BLaER1 treated with 17β-estradiol and CSF1 and Interleukin-3, amounts not matched to agents 10 nM and 100 nM (cell line): ENCODE measurements at regions not wholly inside any gene's neighbourhood (a gene's known extent, or its start where the extent isn't known, plus 50 kb on each side); places are given as distances from the start of the nearest gene placed in this dataset.

Source experiments
- H3K27ac ChIP-seq, 11 experiments: shearing (Covaris generic); formaldehyde crosslinking; 2 replicates each; pipeline ENCODE4 v1.8.1; 2022
- H3K27me3 ChIP-seq, 11 experiments: shearing (Covaris generic); formaldehyde crosslinking; 2 replicates each; pipeline ENCODE4 v1.8.1; 2022
- H3K36me3 ChIP-seq, 11 experiments: shearing (Covaris generic); formaldehyde crosslinking; 2 replicates each; pipeline ENCODE4 v1.8.1; 2022
- H3K4me1 ChIP-seq, 10 experiments: shearing (Covaris generic); formaldehyde crosslinking; 2 replicates each; pipeline ENCODE4 v1.8.1; 2022
- H3K4me2 ChIP-seq, 11 experiments: shearing (Covaris generic); formaldehyde crosslinking; 2 replicates each; pipeline ENCODE4 v1.8.1; 2022
- H3K4me3 ChIP-seq, 10 experiments: shearing (Covaris generic); formaldehyde crosslinking; 2 replicates each; pipeline ENCODE4 v1.8.1; 2022
- H3K9ac ChIP-seq, 11 experiments: shearing (Covaris generic); formaldehyde crosslinking; 2 replicates each; pipeline ENCODE4 v1.8.1; 2022
- H3K9me3 ChIP-seq, 11 experiments: shearing (Covaris generic); formaldehyde crosslinking; replicated peaks in 1 of 11; 2 replicates each; pipeline ENCODE4 v1.8.1; 2022
- H4K20me1 ChIP-seq, 11 experiments: shearing (Covaris generic); formaldehyde crosslinking; 2 replicates each; pipeline ENCODE4 v1.8.1; 2022
- Cebpa-rat ChIP-seq, 11 experiments: shearing (Covaris generic); IDR thresholded peaks; 2 replicates each; pipeline ENCODE4 v1.8.1; 2022

DNA sequence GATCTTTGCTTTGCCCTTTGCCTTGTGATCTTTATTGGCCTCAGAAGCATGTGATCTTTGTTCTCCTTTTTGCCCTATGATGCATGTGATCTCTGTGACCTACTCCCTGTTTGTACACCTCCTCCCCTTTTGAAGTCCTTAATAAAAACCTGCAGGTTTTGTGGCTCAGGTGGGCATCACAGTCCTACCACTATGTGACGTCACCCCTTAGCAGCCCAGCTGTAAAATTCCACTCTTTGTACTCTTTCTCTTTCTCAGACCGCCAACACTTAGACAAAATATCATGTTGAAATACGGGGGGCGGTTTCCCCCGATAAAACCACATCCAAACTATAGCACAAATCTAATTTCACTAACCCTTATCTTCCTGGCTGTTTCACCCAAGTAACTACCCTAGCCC lies 76.7 kb upstream of the RAPGEF4 start:
- no peak for TF ChIP-seq Cebpa-rat (IDR thresholded peaks at IDR 0.05)
- Histone ChIP-seq H3K4me1 (no peaks in the 10 kb centered on the region), H3K9me3 (peaks cover 31 to 42% (median 34%) of the 10 kb centered on the region in 11 experiments), H3K27ac (no peak overlapping the region), H3K4me3 (no peak overlapping the region), H3K36me3 (no peaks in the 10 kb centered on the region; a peak in 1 of 22 replicates), H3K4me2 (no peak overlapping the region), H4K20me1 (no peaks in the 10 kb centered on the region), H3K9ac (no peak overlapping the region), H3K27me3 (no peaks in the 10 kb centered on the region)

DNA sequence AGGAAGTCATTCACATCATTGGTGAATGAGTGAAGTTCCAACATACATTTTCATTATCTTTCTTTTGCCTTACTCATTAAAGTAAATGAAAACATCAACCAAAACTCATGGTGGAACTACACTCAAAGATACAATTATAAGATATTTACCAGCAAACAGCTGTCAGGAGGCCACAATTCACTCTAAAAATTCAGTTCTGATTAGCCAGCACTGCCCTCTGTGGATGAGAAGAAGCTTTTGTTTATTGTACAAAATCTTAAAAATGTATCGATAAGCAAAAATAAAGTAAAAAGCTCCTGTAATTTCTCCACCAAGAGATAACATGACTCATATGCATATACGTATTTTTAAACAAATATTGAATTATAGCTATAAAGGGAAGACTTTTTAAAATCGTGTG lies 73.5 kb upstream of the RAPGEF4 start:
- TF ChIP-seq Cebpa-rat (IDR thresholded peaks at IDR 0.05), result no peak
- Histone ChIP-seq H3K9ac (no peak overlapping the region), H4K20me1 (no peaks in the 10 kb centered on the region), H3K4me1 (no peaks in the 10 kb centered on the region), H3K36me3 (peaks cover 0 to 5% (median 0%) of the 10 kb centered on the region in 11 experiments; a peak in 2 of 22 replicates), H3K4me2 (no peak overlapping the region), H3K4me3 (no peak overlapping the region), H3K9me3 (peaks cover 45 to 65% (median 57%) of the 10 kb centered on the region in 11 experiments), H3K27me3 (no peaks in the 10 kb centered on the region), H3K27ac (no peak overlapping the region)

DNA sequence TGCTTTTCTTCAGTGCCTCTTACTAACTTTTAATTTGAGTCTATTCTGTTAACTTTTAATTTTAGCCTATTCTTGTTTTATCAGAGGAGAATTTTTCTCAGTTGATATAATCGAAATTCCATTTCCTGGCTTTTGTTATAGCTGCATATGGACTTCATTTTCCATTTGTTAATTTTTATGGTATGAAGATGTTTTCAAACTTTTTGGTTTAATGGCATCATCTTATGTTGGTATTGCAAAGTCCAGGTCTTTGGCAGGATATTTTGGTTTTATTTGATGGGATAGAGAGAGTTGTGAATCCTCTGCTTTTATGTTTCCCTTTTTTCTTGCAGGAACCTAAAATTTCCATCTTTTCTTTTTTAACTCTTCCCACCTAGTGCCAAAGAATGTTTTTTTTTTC lies 70.9 kb upstream of the RAPGEF4 start:
- Histone ChIP-seq H3K36me3 (peaks cover 0 to 5% (median 0%) of the 10 kb centered on the region in 11 experiments; a peak in 2 of 22 replicates), H3K27me3 (no peaks in the 10 kb centered on the region), H3K27ac (no peak overlapping the region), H3K9ac (no peak overlapping the region), H4K20me1 (no peaks in the 10 kb centered on the region), H3K9me3 (peaks cover 24 to 41% (median 33%) of the 10 kb centered on the region in 11 experiments), H3K4me1 (no peaks in the 10 kb centered on the region), H3K4me3 (no peak overlapping the region), H3K4me2 (no peak overlapping the region)
- no peak for TF ChIP-seq Cebpa-rat (IDR thresholded peaks at IDR 0.05)

DNA sequence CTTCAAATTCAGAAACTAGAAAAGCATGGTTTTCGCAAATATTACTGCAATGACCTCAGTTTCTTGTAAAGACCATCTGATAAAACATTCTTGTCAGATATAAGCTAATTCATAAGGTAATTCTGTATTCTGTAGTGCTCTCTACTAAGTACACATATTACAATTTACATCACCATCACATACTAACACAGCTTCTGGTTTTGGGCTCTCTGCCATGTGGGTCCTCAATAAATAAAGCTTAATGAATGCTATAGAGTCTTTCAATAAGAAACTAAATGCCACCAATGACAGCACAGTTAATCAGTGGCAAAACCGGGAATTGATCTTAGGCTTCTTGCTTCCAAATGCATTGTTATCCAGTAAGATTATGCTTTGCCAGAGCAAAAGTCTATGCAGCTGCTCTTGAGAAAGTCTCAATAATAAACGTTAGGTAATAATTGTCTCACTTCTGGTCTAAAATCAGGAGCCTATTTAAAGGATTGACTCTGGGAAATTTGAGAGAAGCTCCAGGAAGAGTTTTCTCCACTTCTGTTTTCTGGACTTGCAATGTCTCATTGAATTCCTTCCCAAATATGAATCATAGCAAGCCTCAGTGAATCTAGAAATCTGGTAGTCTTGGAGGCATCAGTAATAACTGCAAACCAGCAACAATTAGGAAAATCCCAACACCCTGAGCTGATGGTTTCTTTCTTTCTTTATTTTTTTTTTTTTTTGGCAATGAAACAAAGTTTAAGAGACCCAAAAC lies 67.9 kb upstream of the RAPGEF4 start:
- H3K4me1 ChIP-seq, result no peaks in the 10 kb centered on the region
- no peak for TF ChIP-seq Cebpa-rat (IDR thresholded peaks at IDR 0.05)
- no peak overlapping the region for H3K27ac ChIP-seq
- H3K9ac ChIP-seq, result no peak overlapping the region
- no peak overlapping the region for H3K4me2 ChIP-seq
- peaks cover 0 to 5% (median 0%) of the 10 kb centered on the region in 11 experiments; a peak in 2 of 22 replicates for H3K36me3 ChIP-seq
- no peaks in the 10 kb centered on the region for H4K20me1 ChIP-seq
- peaks cover 16 to 30% (median 22%) of the 10 kb centered on the region in 11 experiments for H3K9me3 ChIP-seq
- H3K4me3 ChIP-seq, result no peak overlapping the region
- H3K27me3 ChIP-seq, result no peaks in the 10 kb centered on the region

DNA sequence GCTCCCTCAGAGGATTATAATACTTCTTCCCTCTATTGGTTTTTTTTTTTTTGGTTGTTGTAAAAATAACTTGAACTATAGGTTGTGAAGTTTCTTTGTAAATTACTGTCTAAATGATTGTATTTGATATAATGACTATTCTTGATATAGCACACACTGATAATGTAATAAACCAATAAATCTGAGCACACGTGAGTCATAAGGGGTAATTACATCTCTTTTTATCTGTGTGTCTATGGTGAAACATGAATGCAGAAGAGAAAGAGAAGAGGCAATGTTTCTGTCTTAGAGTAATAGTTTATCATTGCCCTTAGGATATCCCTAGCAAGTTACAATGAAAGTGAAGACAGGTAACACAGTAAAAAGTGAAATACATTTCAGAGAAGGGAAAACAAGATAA lies 64.1 kb upstream of the RAPGEF4 start:
- Histone ChIP-seq H3K9ac (no peak overlapping the region), H3K9me3 (peaks cover 28 to 37% (median 30%) of the 10 kb centered on the region in 11 experiments), H3K4me3 (no peak overlapping the region), H3K27ac (no peak overlapping the region), H3K4me2 (no peak overlapping the region), H4K20me1 (no peaks in the 10 kb centered on the region), H3K27me3 (no peaks in the 10 kb centered on the region), H3K4me1 (no peaks in the 10 kb centered on the region), H3K36me3 (peaks cover 0 to 15% (median 0%) of the 10 kb centered on the region in 11 experiments; a peak in 4 of 22 replicates)
- no peak for TF ChIP-seq Cebpa-rat (IDR thresholded peaks at IDR 0.05)

DNA sequence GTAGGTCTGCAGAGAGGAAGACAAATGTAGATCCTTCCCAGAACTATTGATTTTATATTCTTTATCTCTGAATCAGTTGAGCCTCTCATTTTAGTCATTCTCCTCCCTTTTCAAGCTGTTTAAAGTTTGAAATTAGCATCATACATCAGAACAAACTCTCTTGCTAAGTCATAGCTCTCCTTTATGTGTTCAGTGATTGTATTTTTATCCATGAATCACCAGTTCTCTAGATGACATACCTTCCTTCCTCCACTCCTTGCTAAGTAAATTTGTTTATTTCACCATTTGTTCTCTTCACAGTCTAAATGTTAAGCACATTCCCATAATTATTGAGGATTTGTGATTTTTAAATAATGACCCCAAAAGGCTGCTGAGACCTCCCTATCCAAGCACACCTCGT lies 63.5 kb upstream of the RAPGEF4 start:
- Histone ChIP-seq H3K4me2 (no peak overlapping the region), H4K20me1 (no peaks in the 10 kb centered on the region), H3K9ac (no peak overlapping the region), H3K4me1 (no peaks in the 10 kb centered on the region), H3K36me3 (peaks cover 0 to 15% (median 0%) of the 10 kb centered on the region in 11 experiments; a peak in 4 of 22 replicates), H3K27me3 (no peaks in the 10 kb centered on the region), H3K9me3 (peaks cover 24 to 35% (median 29%) of the 10 kb centered on the region in 11 experiments), H3K27ac (no peak overlapping the region), H3K4me3 (no peak overlapping the region)
- TF ChIP-seq Cebpa-rat (IDR thresholded peaks at IDR 0.05), result no peak

DNA sequence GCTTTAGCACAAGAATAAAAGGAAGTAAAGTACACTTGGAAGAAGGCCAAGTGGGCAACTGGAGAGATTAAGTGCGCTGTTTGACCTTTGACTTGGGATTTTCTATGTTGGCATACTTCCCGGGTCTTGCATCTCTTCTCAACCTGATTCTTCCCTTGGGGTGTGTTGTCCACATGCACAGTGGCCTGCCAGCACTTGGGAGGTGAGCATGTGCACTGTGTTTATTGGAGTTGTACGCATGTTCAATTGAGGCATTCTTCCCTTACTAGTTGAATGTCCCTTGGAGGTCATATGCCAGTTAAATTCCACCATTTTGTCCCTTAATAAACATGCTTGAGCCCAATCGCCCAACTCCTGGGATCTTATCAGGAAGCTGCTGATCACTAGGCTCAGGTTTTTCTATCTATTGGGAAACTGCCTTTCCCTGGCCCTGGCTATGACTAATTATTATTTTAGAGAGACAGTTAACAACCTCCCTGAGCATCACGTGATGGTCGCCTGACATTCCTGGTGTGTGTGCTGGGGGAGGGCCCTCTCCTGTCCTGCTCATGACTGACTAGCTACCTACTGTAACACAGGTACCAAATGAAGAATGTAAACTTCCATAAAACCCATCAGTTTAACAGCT lies 62.5 kb upstream of the RAPGEF4 start:
- H3K9ac ChIP-seq, result no peak overlapping the region
- no peak for TF ChIP-seq Cebpa-rat (IDR thresholded peaks at IDR 0.05)
- no peaks in the 10 kb centered on the region for H3K4me1 ChIP-seq
- H3K27ac ChIP-seq, result no peak overlapping the region
- no peak overlapping the region for H3K4me3 ChIP-seq
- no peak overlapping the region for H3K4me2 ChIP-seq
- H3K9me3 ChIP-seq, result peaks cover 24 to 33% (median 29%) of the 10 kb centered on the region in 11 experiments
- no peaks in the 10 kb centered on the region for H4K20me1 ChIP-seq
- peaks cover 0 to 15% (median 0%) of the 10 kb centered on the region in 11 experiments; a peak in 4 of 22 replicates for H3K36me3 ChIP-seq
- H3K27me3 ChIP-seq, result no peaks in the 10 kb centered on the region

DNA sequence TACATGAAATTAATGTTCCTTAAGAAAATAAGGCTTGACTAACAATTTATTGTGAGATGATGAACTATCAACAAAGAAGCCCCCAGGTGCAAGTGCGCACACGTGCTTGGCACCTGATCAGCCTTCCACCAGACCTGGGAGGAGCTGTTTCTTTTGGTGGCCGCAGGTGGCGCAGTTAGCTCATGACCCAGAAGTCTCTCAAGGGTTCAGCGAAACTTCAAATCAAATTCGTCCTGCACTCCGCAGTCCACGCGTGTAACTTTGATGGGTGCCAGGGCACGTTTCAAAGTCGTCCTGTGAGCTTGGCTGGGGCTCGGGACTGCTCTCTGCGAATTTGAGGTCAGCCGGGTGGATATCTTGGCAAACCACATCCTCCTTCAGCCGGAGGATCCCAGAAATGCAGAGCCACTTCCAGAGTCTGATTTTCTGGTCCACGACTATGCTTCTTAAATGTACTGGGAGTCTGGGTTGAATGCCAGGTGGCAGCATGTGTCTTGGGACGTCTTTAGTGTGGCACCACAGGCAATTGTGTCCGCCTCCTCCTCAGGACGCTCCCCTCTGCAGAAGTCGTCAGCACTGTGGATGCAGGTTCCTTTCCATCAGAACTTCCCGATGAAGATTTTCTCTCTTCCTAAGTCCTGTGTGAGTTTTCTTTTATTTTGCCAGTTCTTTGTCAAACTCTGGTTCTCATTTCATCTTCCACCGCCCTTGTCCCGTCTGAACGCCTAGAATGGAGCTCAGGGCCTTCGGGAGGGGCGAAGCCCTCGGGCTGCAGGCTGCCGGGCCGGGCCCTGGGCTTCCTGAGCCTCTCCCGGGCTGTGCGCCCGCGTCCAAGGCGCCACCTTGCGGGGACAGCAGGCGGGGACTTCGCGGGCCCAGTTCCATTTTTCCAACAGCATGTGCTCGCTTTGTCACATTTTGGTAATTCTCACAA lies 61.3 kb upstream of the RAPGEF4 start:
- Histone ChIP-seq H4K20me1 (no peaks in the 10 kb centered on the region), H3K9me3 (peaks cover 24 to 33% (median 29%) of the 10 kb centered on the region in 11 experiments), H3K4me2 (no peak overlapping the region), H3K4me1 (no peaks in the 10 kb centered on the region), H3K27me3 (no peaks in the 10 kb centered on the region), H3K36me3 (peaks cover 0 to 15% (median 0%) of the 10 kb centered on the region in 11 experiments; a peak in 4 of 22 replicates), H3K4me3 (no peak overlapping the region), H3K27ac (no peak overlapping the region), H3K9ac (no peak overlapping the region)
- no peak for TF ChIP-seq Cebpa-rat (IDR thresholded peaks at IDR 0.05)

DNA sequence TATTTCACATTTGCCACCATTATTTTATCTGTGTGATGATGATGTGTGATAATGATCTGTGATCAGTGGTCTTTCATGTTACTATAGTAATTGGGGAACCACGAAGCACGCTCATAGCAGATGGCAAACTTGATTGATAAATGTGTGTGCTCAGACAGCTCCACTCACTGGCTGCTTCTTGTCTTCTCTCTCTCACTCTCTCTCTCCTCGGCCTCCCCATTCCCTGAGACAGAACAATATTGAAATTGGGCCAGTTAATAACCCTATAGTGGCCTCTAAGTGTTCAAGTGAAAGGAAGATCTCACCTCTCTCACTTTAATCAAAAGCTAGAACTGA lies 60.7 kb upstream of the RAPGEF4 start:
- H3K9ac ChIP-seq, result no peak overlapping the region
- no peak overlapping the region for H3K27ac ChIP-seq
- no peaks in the 10 kb centered on the region for H3K4me1 ChIP-seq
- no peaks in the 10 kb centered on the region for H4K20me1 ChIP-seq
- H3K36me3 ChIP-seq, result peaks cover 0 to 15% (median 0%) of the 10 kb centered on the region in 11 experiments; a peak in 4 of 22 replicates
- no peaks in the 10 kb centered on the region for H3K27me3 ChIP-seq
- H3K9me3 ChIP-seq, result peaks cover 24 to 33% (median 29%) of the 10 kb centered on the region in 11 experiments
- no peak for TF ChIP-seq Cebpa-rat (IDR thresholded peaks at IDR 0.05)
- no peak overlapping the region for H3K4me2 ChIP-seq
- no peak overlapping the region for H3K4me3 ChIP-seq
